H1 (cell line): ENCODE measurements at regions not wholly inside any gene's neighbourhood (a gene's known extent, or its start where the extent isn't known, plus 50 kb on each side); places are given as distances from the start of the nearest gene placed in this dataset.

Experiments used
- BACH1 ChIP-seq: IDR thresholded peaks from 2 replicates; pipeline ENCODE4 v1.6.1; 2012; ENCODE audit warnings: low read length, improper control_type of control experiment
- CHD1 ChIP-seq: IDR thresholded peaks from 2 replicates; pipeline ENCODE4 v1.6.1; 2012; ENCODE audit warnings: low read depth, low read length, improper control_type of control experiment
- EP300 ChIP-seq, 2 experiments: IDR thresholded peaks; 1 replicate in 1 of 2; 2 replicates in 1 of 2; pipeline ENCODE4 v1.6.1; 2011 to 2012; ENCODE audit warnings: low read depth in 2 of 2, low read length in 2 of 2, mild to moderate bottlenecking in 2 of 2, borderline replicate concordance in 1 of 2, inconsistent platforms in 1 of 2, moderate library complexity in 1 of 2
- KDM4A ChIP-seq: IDR thresholded peaks from one replicate; pipeline ENCODE4 v1.7.1; 2012; ENCODE audit warnings: low read depth, mild to moderate bottlenecking, moderate library complexity, low read length, inconsistent platforms; ENCODE audit not compliant: severe bottlenecking
- POU5F1 ChIP-seq: IDR thresholded peaks from 2 replicates; pipeline ENCODE4 v1.6.1; 2011; ENCODE audit warnings: low read depth, mild to moderate bottlenecking, low read length, moderate library complexity
- SP1 ChIP-seq: IDR thresholded peaks from 2 replicates; pipeline ENCODE4 v1.6.1; 2011; ENCODE audit warnings: low read depth, low read length
- SRF ChIP-seq: IDR thresholded peaks from 2 replicates; pipeline ENCODE4 v1.6.1; 2011; ENCODE audit warnings: mild to moderate bottlenecking, low read depth, low read length, moderate library complexity
- TF ChIP-seq, protein P1 (sequence below): IDR thresholded peaks from 2 replicates; pipeline ENCODE4 v1.6.1; 2011; ENCODE audit warnings: low read length, improper control_type of control experiment

- TF ChIP-seq POU5F1 (no peak), CHD1 (no peak), SP1 (no peak), SRF (no peak), BACH1 (no peak), EP300 (IDR thresholded peaks at IDR 0.05; ENCODE audit: borderline replicate concordance in 1 of 2, low read depth in 2 of 2, low read length in 2 of 2) (no peak), KDM4A (no peak)
- TF ChIP-seq, protein P1, sequence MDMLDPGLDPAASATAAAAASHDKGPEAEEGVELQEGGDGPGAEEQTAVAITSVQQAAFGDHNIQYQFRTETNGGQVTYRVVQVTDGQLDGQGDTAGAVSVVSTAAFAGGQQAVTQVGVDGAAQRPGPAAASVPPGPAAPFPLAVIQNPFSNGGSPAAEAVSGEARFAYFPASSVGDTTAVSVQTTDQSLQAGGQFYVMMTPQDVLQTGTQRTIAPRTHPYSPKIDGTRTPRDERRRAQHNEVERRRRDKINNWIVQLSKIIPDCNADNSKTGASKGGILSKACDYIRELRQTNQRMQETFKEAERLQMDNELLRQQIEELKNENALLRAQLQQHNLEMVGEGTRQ, result no peak
Observed at GRCh38 chr1:83798965-83799364, 200.0 kb downstream of the TTLL7 start (continued).
